Progenitor cell of endocrine pancreas (in vitro differentiated cells): ENCODE measurements at regions not wholly inside any gene's neighbourhood (a gene's known extent, or its start where the extent isn't known, plus 50 kb on each side); places are given as distances from the start of the nearest gene placed in this dataset.

Experiments used
- DNase-seq: peaks from one replicate; pipeline ENCODE4 v3.0.0; 2021; ENCODE audit warnings: low spot score; ENCODE audit not compliant: unreplicated experiment
- H3K27ac Mint-ChIP-seq: 2 replicates; pipeline ENCODE4 v1.8.0; 2021; ENCODE audit warnings: mild to moderate bottlenecking, moderate library complexity, mixed read lengths
- H3K27me3 Mint-ChIP-seq: 2 replicates; pipeline ENCODE4 v1.8.0; 2021; ENCODE audit warnings: mixed read lengths
- H3K36me3 Mint-ChIP-seq: 2 replicates; pipeline ENCODE4 v1.8.0; 2022; ENCODE audit warnings: mixed read lengths; ENCODE audit not compliant: insufficient read depth
- H3K4me1 Mint-ChIP-seq: 2 replicates; pipeline ENCODE4 v1.8.0; 2021; ENCODE audit warnings: low read depth, mixed read lengths
- H3K4me3 Mint-ChIP-seq: 2 replicates; pipeline ENCODE4 v1.8.0; 2021; ENCODE audit warnings: low read depth, mild to moderate bottlenecking, moderate library complexity, mixed read lengths
- H3K9me3 Mint-ChIP-seq: 2 replicates; pipeline ENCODE4 v1.8.0; 2021; ENCODE audit warnings: low read depth, mixed read lengths
- TF ChIP-seq, protein P1 (sequence below): fragments of 200-600 bp; sonication (generic); IDR thresholded peaks from one replicate; pipeline ENCODE4 v1.5.0; 2021; ENCODE audit warnings: antibody characterized with exemption, mild to moderate bottlenecking; ENCODE audit not compliant: unreplicated experiment

DNA sequence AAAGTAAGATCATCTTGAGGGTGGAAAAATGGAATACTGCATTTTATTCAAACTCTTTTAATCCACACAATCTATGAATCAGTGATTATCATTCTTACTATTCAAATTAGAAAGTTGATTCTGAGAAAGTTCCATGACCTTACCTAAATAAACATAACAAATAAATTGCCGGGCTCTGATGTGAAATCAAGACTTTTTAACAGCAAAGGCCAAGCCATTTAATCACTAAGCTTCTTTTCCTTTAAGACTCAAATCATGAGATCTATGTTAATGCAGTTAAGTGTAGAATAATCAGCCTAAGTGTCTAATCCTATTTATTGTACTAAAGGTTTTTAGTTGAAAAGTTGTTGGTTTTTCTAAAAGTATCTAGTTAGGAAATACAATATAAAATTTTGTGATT, 857.0 kb downstream of the SI start:
- TF ChIP-seq, protein P1, sequence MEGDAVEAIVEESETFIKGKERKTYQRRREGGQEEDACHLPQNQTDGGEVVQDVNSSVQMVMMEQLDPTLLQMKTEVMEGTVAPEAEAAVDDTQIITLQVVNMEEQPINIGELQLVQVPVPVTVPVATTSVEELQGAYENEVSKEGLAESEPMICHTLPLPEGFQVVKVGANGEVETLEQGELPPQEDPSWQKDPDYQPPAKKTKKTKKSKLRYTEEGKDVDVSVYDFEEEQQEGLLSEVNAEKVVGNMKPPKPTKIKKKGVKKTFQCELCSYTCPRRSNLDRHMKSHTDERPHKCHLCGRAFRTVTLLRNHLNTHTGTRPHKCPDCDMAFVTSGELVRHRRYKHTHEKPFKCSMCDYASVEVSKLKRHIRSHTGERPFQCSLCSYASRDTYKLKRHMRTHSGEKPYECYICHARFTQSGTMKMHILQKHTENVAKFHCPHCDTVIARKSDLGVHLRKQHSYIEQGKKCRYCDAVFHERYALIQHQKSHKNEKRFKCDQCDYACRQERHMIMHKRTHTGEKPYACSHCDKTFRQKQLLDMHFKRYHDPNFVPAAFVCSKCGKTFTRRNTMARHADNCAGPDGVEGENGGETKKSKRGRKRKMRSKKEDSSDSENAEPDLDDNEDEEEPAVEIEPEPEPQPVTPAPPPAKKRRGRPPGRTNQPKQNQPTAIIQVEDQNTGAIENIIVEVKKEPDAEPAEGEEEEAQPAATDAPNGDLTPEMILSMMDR = no peak

DNA sequence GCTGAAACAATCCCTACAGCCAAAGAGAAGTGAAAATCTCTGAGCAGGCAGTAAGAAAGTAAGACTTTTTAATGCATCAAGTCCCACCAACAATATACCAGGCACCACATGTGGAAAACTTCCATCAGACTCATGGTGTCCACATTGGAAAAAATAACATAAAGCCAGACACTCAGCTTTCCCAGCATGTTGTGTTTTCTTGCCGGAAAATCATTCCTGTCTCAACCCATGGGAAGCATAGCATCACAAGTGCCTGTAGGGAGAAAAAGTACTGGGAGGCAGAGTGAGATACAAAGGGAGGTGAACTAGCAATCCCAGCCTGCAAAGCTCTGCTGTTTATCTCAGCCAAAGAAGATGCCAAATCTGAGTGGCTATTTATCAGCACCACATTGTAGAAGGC, 868.9 kb downstream of the SI start:
- H3K4me1 Mint-ChIP-seq = no peaks in the 10 kb centered on the region

More for the DNA sequence above, 857.0 kb downstream of the SI start:
- Mint-ChIP-seq H3K9me3 (peaks cover 21% of the 10 kb centered on the region), H3K4me3 (no peak overlapping the region), H3K4me1 (no peaks in the 10 kb centered on the region), H3K36me3 (peaks cover 2% of the 10 kb centered on the region), H3K27me3 (no peaks in the 10 kb centered on the region), H3K27ac (no peak overlapping the region)
- DNase-seq = no peak

DNA sequence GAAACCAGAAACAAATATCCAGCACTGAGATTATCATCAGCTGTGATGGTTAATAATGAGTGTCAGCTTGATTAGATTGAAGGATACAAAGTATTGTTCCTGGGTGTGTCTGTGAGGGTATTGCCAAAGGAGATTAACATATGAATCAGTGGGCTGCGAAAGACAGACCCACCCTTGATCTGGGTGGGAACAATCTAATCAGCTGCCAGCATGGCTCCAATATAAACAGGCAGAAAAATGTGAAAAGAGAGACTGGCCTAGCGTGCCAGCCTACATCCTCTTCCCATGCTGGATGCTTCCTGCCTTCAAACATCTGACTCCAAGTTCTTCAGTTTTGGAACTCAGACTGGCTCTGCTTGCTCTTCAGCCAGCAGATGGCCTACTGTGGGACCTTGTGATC, 869.5 kb downstream of the SI start:
- H3K4me1 Mint-ChIP-seq = no peaks in the 10 kb centered on the region
- no peak overlapping the region for H3K27ac Mint-ChIP-seq
- H3K36me3 Mint-ChIP-seq = no peaks in the 10 kb centered on the region
- H3K4me3 Mint-ChIP-seq = no peak overlapping the region
- no peak for DNase-seq
- H3K27me3 Mint-ChIP-seq = no peaks in the 10 kb centered on the region
- TF ChIP-seq, protein P1 = no peak
- peaks cover 4% of the 10 kb centered on the region for H3K9me3 Mint-ChIP-seq

More for the DNA sequence above, 868.9 kb downstream of the SI start:
- H3K27me3 Mint-ChIP-seq = no peaks in the 10 kb centered on the region
- no peak overlapping the region for H3K27ac Mint-ChIP-seq
- TF ChIP-seq, protein P1 = no peak
- peaks cover 4% of the 10 kb centered on the region for H3K9me3 Mint-ChIP-seq
- H3K4me3 Mint-ChIP-seq = no peak overlapping the region
- no peak for DNase-seq
- H3K36me3 Mint-ChIP-seq = no peaks in the 10 kb centered on the region

DNA sequence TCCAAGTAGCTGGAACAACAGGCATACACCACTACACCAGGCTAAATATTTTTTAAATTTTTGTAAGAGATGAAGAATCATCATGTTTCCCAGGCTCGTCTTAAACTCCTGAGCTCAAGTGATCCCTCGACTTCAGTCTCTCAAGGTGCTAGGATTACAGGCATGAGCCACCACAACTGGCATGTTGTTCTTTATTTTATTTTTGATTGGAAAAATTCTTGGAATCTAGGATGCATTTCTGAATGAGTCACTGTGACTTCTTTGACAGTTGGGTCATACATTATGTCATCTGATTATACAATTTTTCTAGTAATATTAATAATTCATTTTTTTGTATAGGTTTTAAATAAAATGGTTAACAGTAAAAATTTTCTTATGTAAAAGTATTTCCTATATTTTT, 870.2 kb downstream of the SI start:
- Mint-ChIP-seq H3K27ac (no peak overlapping the region), H3K4me1 (no peaks in the 10 kb centered on the region), H3K27me3 (no peaks in the 10 kb centered on the region), H3K36me3 (no peaks in the 10 kb centered on the region), H3K9me3 (peaks cover 4% of the 10 kb centered on the region), H3K4me3 (no peak overlapping the region)
- DNase-seq = no peak
- TF ChIP-seq, protein P1 = no peak

DNA sequence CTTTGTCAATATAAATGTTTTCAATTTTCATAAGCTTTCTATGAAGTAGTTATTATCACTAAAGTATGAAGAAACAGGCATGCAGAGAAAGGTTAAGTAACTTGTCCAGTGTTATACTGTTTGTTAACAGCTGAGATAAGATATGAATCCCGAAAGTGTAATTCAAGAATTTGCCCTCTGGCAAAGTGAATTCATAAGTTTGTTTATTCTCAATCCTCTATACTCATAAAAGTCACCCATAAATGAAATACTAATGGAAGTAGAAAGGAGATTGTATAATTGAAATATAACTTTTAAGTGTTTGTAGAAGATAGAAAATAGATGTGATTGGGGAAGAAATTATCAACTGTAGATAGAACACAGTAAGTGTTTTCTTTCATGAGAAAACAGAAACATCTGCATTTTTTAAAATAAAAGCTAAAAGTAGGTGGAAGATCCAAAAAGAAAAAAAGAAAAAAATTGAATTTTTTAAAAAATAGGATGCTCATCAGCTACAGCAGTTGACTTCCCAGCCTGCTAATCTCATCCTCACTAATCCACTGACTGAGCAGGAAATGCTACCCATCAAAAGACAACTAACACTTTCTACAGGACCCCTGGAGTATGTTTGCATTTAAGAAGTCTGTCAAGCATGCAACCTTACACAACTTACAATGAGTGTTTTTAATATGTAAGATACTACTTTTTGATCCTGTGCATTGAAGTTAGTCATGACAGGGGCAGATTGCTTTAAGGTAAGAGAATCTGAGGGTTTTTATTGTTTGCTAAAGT, 878.1 kb downstream of the SI start:
- Mint-ChIP-seq H3K4me3 (no peak overlapping the region), H3K27me3 (no peaks in the 10 kb centered on the region), H3K4me1 (no peaks in the 10 kb centered on the region), H3K36me3 (no peaks in the 10 kb centered on the region), H3K27ac (no peak overlapping the region), H3K9me3 (no peaks in the 10 kb centered on the region)
- DNase-seq = no peak
- TF ChIP-seq, protein P1 = no peak
